DOHH2 (cell line): ENCODE measurements at regions not wholly inside any gene's neighbourhood (a gene's known extent, or its start where the extent isn't known, plus 50 kb on each side); places are given as distances from the start of the nearest gene placed in this dataset.

Experiments used
- CTCF ChIP-seq: fragments of 200-600 bp; sonication (generic); IDR thresholded peaks from one replicate; pipeline ENCODE4 v1.5.1; 2014; ENCODE audit warnings: antibody characterized with exemption, mild to moderate bottlenecking, low read depth, low read length; ENCODE audit not compliant: poor library complexity, severe bottlenecking
- EZH2phosphoT487 ChIP-seq: fragments of 200-600 bp; sonication (generic); IDR thresholded peaks from 2 replicates; pipeline ENCODE4 v1.6.1; 2017; ENCODE audit warnings: borderline replicate concordance, mild to moderate bottlenecking, antibody characterized with exemption, low read length, moderate library complexity, mixed read lengths

GRCh38 chr12:127172861-127173260 is 1094.1 kb upstream of the TMEM132C start:
- no peak for TF ChIP-seq CTCF
- TF ChIP-seq EZH2phosphoT487 = no peak
